ENCODE measurements at regions not wholly inside any gene's neighbourhood (a gene's known extent, or its start where the extent isn't known, plus 50 kb on each side); places are given as distances from the start of the nearest gene placed in this dataset.

GRCh38 chr7:121595758-121596696 lies 199.9 kb upstream of the FAM3C start:
- no peak for TF ChIP-seq POLR2A (IDR thresholded peaks at IDR 0.05)
- TF ChIP-seq CTCF (IDR thresholded peaks at IDR 0.05), result no peak
